IPS-15b (cell line): ENCODE measurements at regions not wholly inside any gene's neighbourhood (a gene's known extent, or its start where the extent isn't known, plus 50 kb on each side); places are given as distances from the start of the nearest gene placed in this dataset.

Experiments used
- H3K27me3 ChIP-seq: one replicate; pipeline ENCODE4 v1.6.1; 2013; ENCODE audit warnings: low read length; ENCODE audit not compliant: control insufficient read depth, insufficient read depth
- H3K36me3 ChIP-seq: one replicate; pipeline ENCODE4 v1.6.1; 2013; ENCODE audit warnings: low read length; ENCODE audit not compliant: control insufficient read depth, insufficient read depth
- H3K4me1 ChIP-seq: one replicate; pipeline ENCODE4 v1.6.1; 2013; ENCODE audit warnings: mild to moderate bottlenecking, low read length; ENCODE audit not compliant: control insufficient read depth, insufficient read depth
- H3K4me3 ChIP-seq: one replicate; pipeline ENCODE4 v1.5.1; 2013; ENCODE audit warnings: low read depth, low read length
- H3K9ac ChIP-seq: one replicate; pipeline ENCODE4 v1.6.1; 2013; ENCODE audit warnings: low read depth, mild to moderate bottlenecking, low read length
- H3K9me3 ChIP-seq: one replicate; pipeline ENCODE4 v1.6.1; 2013; ENCODE audit warnings: mild to moderate bottlenecking, low read length; ENCODE audit not compliant: control insufficient read depth, insufficient read depth

GRCh38 chr9:78507037-78507436 is 210.1 kb downstream of the PSAT1 start:
- Histone ChIP-seq H3K27me3 (no peaks in the 10 kb centered on the region), H3K9me3 (peaks cover 5% of the 10 kb centered on the region), H3K9ac (no peak overlapping the region), H3K36me3 (no peaks in the 10 kb centered on the region), H3K4me1 (no peaks in the 10 kb centered on the region), H3K4me3 (no peak overlapping the region)

- Histone ChIP-seq H3K9ac (no peak overlapping the region), H3K4me3 (no peak overlapping the region), H3K4me1 (no peaks in the 10 kb centered on the region), H3K27me3 (no peaks in the 10 kb centered on the region), H3K36me3 (no peaks in the 10 kb centered on the region), H3K9me3 (peaks cover 5% of the 10 kb centered on the region)
These were observed 213.1 kb downstream of the PSAT1 start for GRCh38 chr9:78510035-78510434.

GRCh38 chr9:78515108-78515507 is 218.2 kb downstream of the PSAT1 start:
- no peaks in the 10 kb centered on the region for H3K36me3 ChIP-seq
- no peaks in the 10 kb centered on the region for H3K27me3 ChIP-seq
- H3K4me1 ChIP-seq: no peaks in the 10 kb centered on the region
- H3K4me3 ChIP-seq: no peak overlapping the region
- peaks cover 8% of the 10 kb centered on the region for H3K9me3 ChIP-seq
- H3K9ac ChIP-seq: no peak overlapping the region

DNA sequence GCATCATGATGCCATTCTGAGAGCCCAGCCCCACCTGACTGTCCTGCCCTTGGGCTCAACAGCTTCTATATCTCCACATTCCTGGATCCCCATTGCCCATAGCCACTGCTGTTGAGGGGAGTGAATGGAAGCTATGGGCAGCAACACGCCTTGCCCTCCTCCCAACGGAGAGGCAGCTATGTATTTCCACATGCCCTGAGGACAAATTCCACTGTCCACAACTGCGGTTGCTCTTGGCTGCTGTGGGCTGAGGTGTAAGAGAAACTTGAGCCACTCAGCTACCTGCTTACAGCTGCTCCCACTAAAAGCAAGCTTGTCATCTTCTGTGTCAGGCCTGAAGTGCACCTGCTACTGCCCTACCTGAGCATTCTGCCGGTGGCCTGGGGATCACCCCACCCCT is 222.9 kb downstream of the PSAT1 start:
- H3K9ac ChIP-seq: no peak overlapping the region

DNA sequence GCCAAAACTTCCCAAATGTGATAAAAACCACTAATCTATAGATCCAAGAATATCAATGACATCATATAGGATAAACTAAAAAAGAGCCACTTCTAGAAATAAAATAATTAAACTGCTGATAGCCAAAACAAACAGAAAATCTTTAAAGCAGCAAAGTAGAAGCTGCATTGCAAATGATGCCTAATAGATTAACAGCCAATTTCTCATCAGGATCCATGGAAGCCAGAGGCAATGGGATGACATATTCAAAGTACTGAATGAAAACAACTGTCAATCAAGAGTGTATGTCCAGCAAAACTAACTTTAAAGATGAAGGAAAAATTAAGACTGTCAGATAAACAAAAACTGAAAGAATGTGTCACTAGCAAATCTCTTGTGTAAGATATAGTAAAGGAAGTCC is 224.8 kb downstream of the PSAT1 start:
- Histone ChIP-seq H3K4me1 (no peaks in the 10 kb centered on the region), H3K9ac (no peak overlapping the region), H3K27me3 (no peaks in the 10 kb centered on the region), H3K9me3 (peaks cover 8% of the 10 kb centered on the region), H3K36me3 (no peaks in the 10 kb centered on the region), H3K4me3 (no peak overlapping the region)

More for the DNA sequence above, 222.9 kb downstream of the PSAT1 start:
- no peaks in the 10 kb centered on the region for H3K4me1 ChIP-seq
- H3K36me3 ChIP-seq: no peaks in the 10 kb centered on the region
- peaks cover 8% of the 10 kb centered on the region for H3K9me3 ChIP-seq
- no peak overlapping the region for H3K4me3 ChIP-seq
- no peaks in the 10 kb centered on the region for H3K27me3 ChIP-seq

GRCh38 chr9:78525986-78526560 is 229.1 kb downstream of the PSAT1 start:
- Histone ChIP-seq H3K27me3 (no peaks in the 10 kb centered on the region), H3K9me3 (no peaks in the 10 kb centered on the region), H3K9ac (no peak overlapping the region), H3K4me1 (peaks cover 3% of the 10 kb centered on the region), H3K36me3 (no peaks in the 10 kb centered on the region), H3K4me3 (no peak overlapping the region)

- Histone ChIP-seq H3K9ac (no peak overlapping the region), H3K36me3 (no peaks in the 10 kb centered on the region), H3K9me3 (no peaks in the 10 kb centered on the region), H3K4me3 (no peak overlapping the region), H3K27me3 (no peaks in the 10 kb centered on the region), H3K4me1 (peaks cover 3% of the 10 kb centered on the region)
These were observed 236.6 kb downstream of the PSAT1 start for GRCh38 chr9:78533500-78533899.

DNA sequence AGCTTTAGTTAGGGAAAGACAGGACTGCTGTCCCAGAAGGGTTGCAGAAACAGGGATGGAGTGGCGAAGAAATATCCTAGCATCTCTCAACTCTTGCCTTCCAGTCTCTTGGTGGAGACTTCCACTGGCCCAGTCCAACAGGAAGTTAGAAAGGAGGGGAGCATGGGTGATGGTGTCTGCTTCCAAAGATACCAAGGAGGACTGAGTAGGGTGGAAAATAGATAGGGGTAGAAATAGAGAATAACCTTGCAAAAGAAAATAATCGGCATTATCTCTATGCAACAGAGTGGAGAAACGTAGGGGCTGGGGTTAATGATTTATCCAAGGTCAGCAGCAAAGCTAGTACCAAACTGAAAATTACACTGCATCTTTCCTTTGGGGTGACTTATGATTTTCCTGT is 242.3 kb downstream of the PSAT1 start:
- peaks cover 26% of the 10 kb centered on the region for H3K4me1 ChIP-seq
- H3K9ac ChIP-seq: no peak overlapping the region
- H3K36me3 ChIP-seq: no peaks in the 10 kb centered on the region
- no peaks in the 10 kb centered on the region for H3K27me3 ChIP-seq
- no peak overlapping the region for H3K4me3 ChIP-seq
- H3K9me3 ChIP-seq: no peaks in the 10 kb centered on the region

- Histone ChIP-seq H3K4me3 (no peak overlapping the region), H3K4me1 (peaks cover 26% of the 10 kb centered on the region), H3K27me3 (no peaks in the 10 kb centered on the region)
These were observed 243.0 kb downstream of the PSAT1 start for GRCh38 chr9:78539904-78540303.

GRCh38 chr9:78541868-78542443 is 245.0 kb downstream of the PSAT1 start:
- H3K27me3 ChIP-seq: no peaks in the 10 kb centered on the region
- H3K4me3 ChIP-seq: no peak overlapping the region
- H3K36me3 ChIP-seq: no peaks in the 10 kb centered on the region
- H3K9me3 ChIP-seq: no peaks in the 10 kb centered on the region
- H3K4me1 ChIP-seq: peaks cover 26% of the 10 kb centered on the region
- H3K9ac ChIP-seq: no peak overlapping the region

More at GRCh38 chr9:78539904-78540303, 243.0 kb downstream of the PSAT1 start:
- Histone ChIP-seq H3K36me3 (no peaks in the 10 kb centered on the region), H3K9ac (no peak overlapping the region), H3K9me3 (no peaks in the 10 kb centered on the region)

DNA sequence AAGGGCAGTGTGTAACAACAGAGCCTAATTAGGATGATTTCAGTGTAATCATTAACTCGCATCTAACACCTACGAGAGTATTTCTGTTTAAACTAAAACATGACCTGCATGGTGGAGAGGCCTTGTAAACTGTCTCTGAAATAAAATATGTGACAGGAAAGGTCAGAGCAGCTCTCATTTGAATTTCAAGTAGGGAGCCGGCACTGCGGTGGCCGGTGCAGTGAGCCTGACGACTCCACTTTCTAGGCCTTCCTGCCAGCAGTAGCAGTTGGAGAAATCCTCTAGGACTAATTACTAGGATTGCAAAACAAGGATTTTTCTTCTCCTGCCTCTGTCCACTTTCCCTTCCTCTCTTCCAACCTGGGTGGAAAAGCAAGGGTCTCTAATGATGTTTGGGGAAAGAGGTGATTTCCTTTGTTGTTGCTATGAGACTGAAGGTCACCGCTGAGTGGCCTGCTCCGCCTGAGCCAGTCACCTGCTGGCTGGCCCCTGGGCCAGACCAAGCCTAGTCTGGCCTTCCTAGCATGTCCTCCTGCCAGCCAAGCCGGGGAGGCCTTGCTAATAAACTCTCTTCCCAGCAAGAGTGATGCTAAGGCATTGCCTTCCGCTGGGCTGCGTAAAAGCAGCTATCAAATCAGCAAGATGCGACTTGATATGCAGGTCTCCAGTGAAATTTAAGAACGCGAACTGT is 245.7 kb downstream of the PSAT1 start:
- no peaks in the 10 kb centered on the region for H3K9me3 ChIP-seq
- no peaks in the 10 kb centered on the region for H3K27me3 ChIP-seq
- no peak overlapping the region for H3K9ac ChIP-seq
- no peak overlapping the region for H3K4me3 ChIP-seq
- no peaks in the 10 kb centered on the region for H3K36me3 ChIP-seq
- H3K4me1 ChIP-seq: peaks cover 26% of the 10 kb centered on the region

- Histone ChIP-seq H3K4me1 (peaks cover 26% of the 10 kb centered on the region), H3K4me3 (no peak overlapping the region)
These were observed 246.4 kb downstream of the PSAT1 start for GRCh38 chr9:78543353-78543752.

More at GRCh38 chr9:78543353-78543752, 246.4 kb downstream of the PSAT1 start:
- Histone ChIP-seq H3K27me3 (no peaks in the 10 kb centered on the region), H3K36me3 (no peaks in the 10 kb centered on the region), H3K9me3 (no peaks in the 10 kb centered on the region), H3K9ac (no peak overlapping the region)
